ENCODE measurements at regions not wholly inside any gene's neighbourhood (a gene's known extent, or its start where the extent isn't known, plus 50 kb on each side); places are given as distances from the start of the nearest gene placed in this dataset.

DNA sequence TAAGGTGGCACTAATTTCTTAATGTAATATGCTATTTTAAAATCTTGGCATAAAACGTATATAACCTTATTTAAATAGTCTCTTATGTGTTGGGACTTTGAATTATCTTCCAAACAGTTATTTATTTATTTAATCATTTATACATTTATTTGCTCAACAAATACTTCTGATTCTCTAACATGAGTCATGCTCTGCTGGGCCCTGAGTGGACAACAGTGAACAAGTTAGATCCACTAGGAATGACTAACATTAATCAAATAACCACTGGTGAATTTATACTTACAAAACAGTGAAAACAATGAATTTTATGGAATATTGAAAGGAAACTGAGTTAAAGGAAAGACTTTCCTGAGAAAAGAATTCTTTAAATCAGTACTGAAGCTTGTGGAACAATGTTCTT lies 1257.2 kb upstream of the CHAC2 start:
- Histone ChIP-seq H3K4me3 (no peak overlapping the region), H3K9me3 (no peaks in the 10 kb centered on the region), H3K27ac (no peak overlapping the region), H3K4me1 (no peaks in the 10 kb centered on the region), H3K27me3 (no peaks in the 10 kb centered on the region), H3K36me3 (no peaks in the 10 kb centered on the region)
- DNase-seq = no peak
- TF ChIP-seq, protein P1, sequence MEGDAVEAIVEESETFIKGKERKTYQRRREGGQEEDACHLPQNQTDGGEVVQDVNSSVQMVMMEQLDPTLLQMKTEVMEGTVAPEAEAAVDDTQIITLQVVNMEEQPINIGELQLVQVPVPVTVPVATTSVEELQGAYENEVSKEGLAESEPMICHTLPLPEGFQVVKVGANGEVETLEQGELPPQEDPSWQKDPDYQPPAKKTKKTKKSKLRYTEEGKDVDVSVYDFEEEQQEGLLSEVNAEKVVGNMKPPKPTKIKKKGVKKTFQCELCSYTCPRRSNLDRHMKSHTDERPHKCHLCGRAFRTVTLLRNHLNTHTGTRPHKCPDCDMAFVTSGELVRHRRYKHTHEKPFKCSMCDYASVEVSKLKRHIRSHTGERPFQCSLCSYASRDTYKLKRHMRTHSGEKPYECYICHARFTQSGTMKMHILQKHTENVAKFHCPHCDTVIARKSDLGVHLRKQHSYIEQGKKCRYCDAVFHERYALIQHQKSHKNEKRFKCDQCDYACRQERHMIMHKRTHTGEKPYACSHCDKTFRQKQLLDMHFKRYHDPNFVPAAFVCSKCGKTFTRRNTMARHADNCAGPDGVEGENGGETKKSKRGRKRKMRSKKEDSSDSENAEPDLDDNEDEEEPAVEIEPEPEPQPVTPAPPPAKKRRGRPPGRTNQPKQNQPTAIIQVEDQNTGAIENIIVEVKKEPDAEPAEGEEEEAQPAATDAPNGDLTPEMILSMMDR (IDR thresholded peaks at IDR 0.05) = no peak
- no peak for TF ChIP-seq POLR2A (IDR thresholded peaks at IDR 0.05)

DNA sequence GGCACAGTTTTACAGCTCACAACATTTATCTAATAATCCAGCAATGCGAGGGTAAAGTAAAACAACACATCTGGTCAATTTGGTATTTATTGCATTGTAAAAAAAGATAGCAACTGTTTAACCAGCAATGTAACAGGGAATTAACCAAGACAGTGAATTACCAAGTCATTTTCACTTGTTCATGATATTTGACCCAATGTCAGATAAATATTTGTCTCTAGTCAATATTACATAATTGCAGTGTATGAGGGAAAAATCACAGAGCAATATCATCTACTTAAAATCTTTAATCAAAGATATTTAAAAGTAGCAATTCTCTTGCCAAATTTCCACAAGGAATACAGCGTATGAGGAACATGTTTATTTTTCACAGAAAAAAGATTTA lies 1265.1 kb upstream of the CHAC2 start:
- no peaks in the 10 kb centered on the region for H3K27me3 ChIP-seq
- H3K9me3 ChIP-seq = peaks cover 0 to 4% (median 0%) of the 10 kb centered on the region in 4 donors
- H3K27ac ChIP-seq = no peak overlapping the region
- DNase-seq = no peak
- TF ChIP-seq, protein P1 (IDR thresholded peaks at IDR 0.05) = no peak
- no peak for TF ChIP-seq POLR2A (IDR thresholded peaks at IDR 0.05)
- H3K36me3 ChIP-seq = no peaks in the 10 kb centered on the region
- H3K4me3 ChIP-seq = no peak overlapping the region
- no peaks in the 10 kb centered on the region for H3K4me1 ChIP-seq

DNA sequence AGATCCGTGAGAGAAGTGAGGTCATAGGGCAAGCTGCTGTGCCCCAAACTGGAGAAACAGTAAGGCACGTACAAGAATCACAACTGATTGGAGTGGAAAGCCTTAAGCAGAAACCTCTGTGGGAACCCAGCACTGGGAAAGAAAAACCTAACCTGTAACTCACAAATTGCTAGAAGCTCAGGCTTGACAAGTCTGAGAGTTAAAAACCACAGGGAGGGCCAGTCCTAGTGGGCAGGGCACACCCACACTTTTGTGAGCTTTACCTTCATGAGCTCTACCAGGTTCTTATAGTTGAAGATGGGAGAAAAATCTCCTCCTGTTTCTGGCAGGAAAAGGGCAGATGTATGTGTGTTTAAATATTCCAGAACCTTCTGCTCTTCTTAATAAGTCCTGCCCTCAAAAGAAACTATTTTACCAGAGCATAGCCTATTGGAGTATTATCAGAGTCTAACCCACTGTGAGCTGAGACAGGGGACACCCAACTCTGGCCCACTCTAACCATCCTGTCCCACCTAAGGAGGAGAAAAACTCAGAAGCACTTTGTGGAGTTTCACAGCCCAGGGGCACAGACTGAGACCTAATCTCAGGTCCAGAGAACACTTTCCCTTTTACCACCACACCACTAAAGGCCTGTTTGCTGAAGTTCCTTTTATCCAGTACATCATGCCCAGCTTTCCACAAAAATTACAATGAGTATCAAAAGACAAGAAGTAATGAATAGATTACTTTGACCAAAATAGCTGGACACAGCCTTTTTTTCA lies 1265.7 kb upstream of the CHAC2 start:
- no peak overlapping the region for H3K4me3 ChIP-seq
- no peaks in the 10 kb centered on the region for H3K4me1 ChIP-seq
- H3K27ac ChIP-seq = no peak overlapping the region
- peaks cover 0 to 4% (median 0%) of the 10 kb centered on the region in 4 donors for H3K9me3 ChIP-seq
- H3K27me3 ChIP-seq = no peaks in the 10 kb centered on the region
- no peaks in the 10 kb centered on the region for H3K36me3 ChIP-seq
- TF ChIP-seq, protein P1 (IDR thresholded peaks at IDR 0.05) = no peak
- no peak for TF ChIP-seq POLR2A (IDR thresholded peaks at IDR 0.05)
- DNase-seq = no peak

DNA sequence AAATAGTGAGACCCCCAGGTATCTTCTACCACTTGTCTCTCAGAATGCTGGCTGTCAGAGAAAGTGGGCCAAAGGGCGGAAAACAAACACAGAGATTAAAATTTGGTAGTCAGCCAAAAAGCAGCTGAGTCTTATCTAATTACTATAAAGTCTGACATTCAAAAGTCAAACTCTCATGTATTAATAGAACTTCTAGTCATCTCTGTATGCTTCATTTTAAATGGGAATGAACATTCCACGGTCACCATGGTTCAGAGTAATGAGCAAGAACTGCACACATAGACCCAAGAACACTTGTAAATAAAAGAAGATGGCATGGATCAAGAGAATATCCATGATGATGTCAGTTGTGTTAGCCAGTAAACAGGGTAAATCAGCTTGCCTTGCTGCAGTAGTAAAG lies 1267.0 kb upstream of the CHAC2 start:
- no peaks in the 10 kb centered on the region for H3K4me1 ChIP-seq
- H3K27ac ChIP-seq = no peak overlapping the region
- H3K27me3 ChIP-seq = no peaks in the 10 kb centered on the region
- TF ChIP-seq POLR2A (IDR thresholded peaks at IDR 0.05) = no peak
- TF ChIP-seq, protein P1 (IDR thresholded peaks at IDR 0.05) = no peak
- no peaks in the 10 kb centered on the region for H3K36me3 ChIP-seq
- DNase-seq = no peak
- peaks cover 0 to 4% (median 0%) of the 10 kb centered on the region in 4 donors for H3K9me3 ChIP-seq
- H3K4me3 ChIP-seq = no peak overlapping the region

DNA sequence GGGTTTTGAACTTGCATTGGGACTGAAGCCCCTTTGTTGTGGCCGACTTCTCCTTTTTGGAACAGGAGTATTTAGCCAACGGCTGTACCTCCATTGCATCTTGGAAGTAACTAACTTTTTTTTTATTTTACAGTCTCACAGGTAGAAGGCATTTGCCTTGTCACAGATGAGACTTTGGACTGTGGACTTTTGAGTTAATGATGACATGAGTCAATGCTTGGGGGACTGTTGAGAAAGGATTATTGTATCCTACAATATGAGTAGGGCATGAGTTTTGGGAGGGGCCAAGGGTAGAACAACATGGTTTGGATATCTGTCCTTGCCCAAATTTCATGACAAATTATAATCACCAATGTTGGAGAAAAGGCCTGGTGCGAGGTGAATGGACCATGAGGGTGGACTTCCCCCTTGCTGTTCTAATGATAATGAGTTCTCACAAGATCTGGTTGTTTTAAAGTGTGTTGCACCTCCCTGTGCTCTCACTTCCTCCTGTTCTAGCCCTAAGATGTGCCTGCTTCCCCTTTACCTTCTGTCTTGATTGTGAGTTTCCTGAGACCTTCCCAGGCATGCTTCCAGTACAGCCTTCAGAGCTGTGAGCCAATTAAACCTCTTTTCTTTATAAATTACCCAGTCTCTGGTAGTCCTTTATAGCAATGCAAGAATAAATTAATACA lies 1269.4 kb upstream of the CHAC2 start:
- H3K27ac ChIP-seq = no peak overlapping the region
- H3K9me3 ChIP-seq = peaks cover 0 to 4% (median 0%) of the 10 kb centered on the region in 4 donors
- H3K27me3 ChIP-seq = no peaks in the 10 kb centered on the region
- TF ChIP-seq POLR2A (IDR thresholded peaks at IDR 0.05) = no peak
- TF ChIP-seq, protein P1 (IDR thresholded peaks at IDR 0.05) = no peak
- DNase-seq = no peak
- no peaks in the 10 kb centered on the region for H3K36me3 ChIP-seq
- H3K4me3 ChIP-seq = no peak overlapping the region
- no peaks in the 10 kb centered on the region for H3K4me1 ChIP-seq

Data from Peyer's patch (tissue), 4 donors.